ENCODE measurements at regions not wholly inside any gene's neighbourhood (a gene's known extent, or its start where the extent isn't known, plus 50 kb on each side); places are given as distances from the start of the nearest gene placed in this dataset.

DNA sequence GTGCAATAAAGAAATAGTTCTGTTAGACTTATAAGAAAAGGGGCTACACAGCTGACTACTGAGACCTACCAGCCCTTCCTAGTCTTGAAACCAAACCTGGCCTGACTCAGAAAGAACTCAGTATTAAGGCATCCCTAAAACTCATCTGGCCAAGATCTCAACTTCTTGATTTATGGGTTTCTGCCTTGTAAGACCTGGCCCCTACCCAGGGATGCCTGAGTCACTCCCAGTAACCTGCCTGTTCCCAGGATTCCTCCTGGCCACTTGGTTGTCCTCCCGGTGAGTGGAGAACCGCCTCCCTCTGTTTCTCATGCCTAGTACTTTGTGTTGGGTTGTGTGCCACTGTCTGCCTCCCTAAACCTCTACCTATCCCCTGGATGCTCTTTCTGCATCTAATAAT lies 189.4 kb upstream of the PREP start:
- no peak overlapping the region for H3K4me3 Mint-ChIP-seq

DNA sequence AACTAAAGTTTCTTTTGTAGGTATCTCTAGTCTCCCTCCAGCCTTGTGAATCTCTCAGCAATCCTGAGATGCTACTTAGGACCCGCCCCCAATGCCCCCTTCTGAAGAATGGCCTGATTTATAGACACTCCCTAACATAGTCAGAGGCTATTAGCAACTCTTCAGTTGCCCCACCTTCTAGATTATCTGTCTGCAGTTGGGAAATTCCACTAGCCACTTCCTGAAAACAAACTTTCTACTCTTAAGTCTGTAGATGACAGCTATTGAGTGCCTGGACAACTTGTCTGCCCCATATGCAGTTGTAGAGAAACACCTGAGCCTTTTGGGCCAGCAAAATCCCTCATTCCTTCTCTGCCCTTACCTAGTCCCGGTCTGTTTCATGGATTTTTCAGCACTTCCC lies 188.2 kb upstream of the PREP start:
- Histone ChIP-seq H3K4me1 (ENCODE audit: control insufficient read depth in 1 of 2, insufficient read depth in 2 of 2, low read length in 2 of 2) (peaks cover 34 to 49% of the 10 kb centered on the region in 2 donors), H3K4me2 (replicated peaks; ENCODE audit: extremely low read depth, low read length, poor library complexity, severe bottlenecking) (no peak overlapping the region), H3K9ac (ENCODE audit: insufficient read depth, low read length, poor library complexity, severe bottlenecking) (no peak overlapping the region), H3K79me2 (ENCODE audit: insufficient read depth, low read length) (no peaks in the 10 kb centered on the region), H2AFZ (ENCODE audit: insufficient read depth, low read depth, low read length, poor library complexity, severe bottlenecking) (peak overlapping the region; percentile 12), H3K27me3 (ENCODE audit: control insufficient read depth in 2 of 2, insufficient read depth in 2 of 2, low read length in 2 of 2) (no peaks in the 10 kb centered on the region), H3K9me3 (replicated peaks in 1 of 2; ENCODE audit: control insufficient read depth in 1 of 2, insufficient read depth in 1 of 2, low read length in 2 of 2) (no peaks in the 10 kb centered on the region), H3K4me3 (replicated peaks in 1 of 3; ENCODE audit: low read depth in 2 of 3, low read length in 3 of 3) (no peak overlapping the region), H3K36me3 (replicated peaks in 1 of 2; ENCODE audit: control insufficient read depth in 1 of 2, insufficient read depth in 2 of 2, low read length in 2 of 2) (no peaks in the 10 kb centered on the region), H3K27ac (ENCODE audit: low read depth in 1 of 2, low read length in 2 of 2) (peak overlapping the region; percentile 9 to 60), H4K20me1 (ENCODE audit: insufficient read depth, low read length) (no peaks in the 10 kb centered on the region)
- Mint-ChIP-seq H3K4me1 (peaks cover 38% of the 10 kb centered on the region), H3K27ac (peak overlapping the region; percentile 55 to 92 (median 64)), H3K36me3 (no peaks in the 10 kb centered on the region), H3K4me3 (no peak overlapping the region), H3K9me3 (peaks cover 0 to 2% (median 0%) of the 10 kb centered on the region in 7 donors), H3K27me3 (ENCODE audit: low read depth in 3 of 3) (peaks cover 0 to 4% (median 3%) of the 10 kb centered on the region in 3 donors)
- intact Hi-C loops (cut with micrococcal nuclease): no loop called here
- WGBS (ENCODE audit: insufficient coverage): 86% methylated on average over 1 of the region's 2 CpGs
- TF ChIP-seq, protein P1, sequence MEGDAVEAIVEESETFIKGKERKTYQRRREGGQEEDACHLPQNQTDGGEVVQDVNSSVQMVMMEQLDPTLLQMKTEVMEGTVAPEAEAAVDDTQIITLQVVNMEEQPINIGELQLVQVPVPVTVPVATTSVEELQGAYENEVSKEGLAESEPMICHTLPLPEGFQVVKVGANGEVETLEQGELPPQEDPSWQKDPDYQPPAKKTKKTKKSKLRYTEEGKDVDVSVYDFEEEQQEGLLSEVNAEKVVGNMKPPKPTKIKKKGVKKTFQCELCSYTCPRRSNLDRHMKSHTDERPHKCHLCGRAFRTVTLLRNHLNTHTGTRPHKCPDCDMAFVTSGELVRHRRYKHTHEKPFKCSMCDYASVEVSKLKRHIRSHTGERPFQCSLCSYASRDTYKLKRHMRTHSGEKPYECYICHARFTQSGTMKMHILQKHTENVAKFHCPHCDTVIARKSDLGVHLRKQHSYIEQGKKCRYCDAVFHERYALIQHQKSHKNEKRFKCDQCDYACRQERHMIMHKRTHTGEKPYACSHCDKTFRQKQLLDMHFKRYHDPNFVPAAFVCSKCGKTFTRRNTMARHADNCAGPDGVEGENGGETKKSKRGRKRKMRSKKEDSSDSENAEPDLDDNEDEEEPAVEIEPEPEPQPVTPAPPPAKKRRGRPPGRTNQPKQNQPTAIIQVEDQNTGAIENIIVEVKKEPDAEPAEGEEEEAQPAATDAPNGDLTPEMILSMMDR (IDR thresholded peaks at IDR 0.05): no peak
- peak; percentile 66 to 87 (median 83) for DNase-seq

More for the DNA sequence above, 189.4 kb upstream of the PREP start:
- peaks cover 38% of the 10 kb centered on the region for H3K4me1 Mint-ChIP-seq
- Histone ChIP-seq H3K36me3 (replicated peaks in 1 of 2; ENCODE audit: control insufficient read depth in 1 of 2, insufficient read depth in 2 of 2, low read length in 2 of 2) (no peaks in the 10 kb centered on the region), H3K79me2 (ENCODE audit: insufficient read depth, low read length) (no peaks in the 10 kb centered on the region), H3K4me2 (replicated peaks; ENCODE audit: extremely low read depth, low read length, poor library complexity, severe bottlenecking) (no peak overlapping the region), H3K4me3 (replicated peaks in 1 of 3; ENCODE audit: low read depth in 2 of 3, low read length in 3 of 3) (no peak overlapping the region), H3K27me3 (ENCODE audit: control insufficient read depth in 2 of 2, insufficient read depth in 2 of 2, low read length in 2 of 2) (no peaks in the 10 kb centered on the region), H3K9ac (ENCODE audit: insufficient read depth, low read length, poor library complexity, severe bottlenecking) (no peak overlapping the region), H4K20me1 (ENCODE audit: insufficient read depth, low read length) (no peaks in the 10 kb centered on the region), H3K27ac (ENCODE audit: low read depth in 1 of 2, low read length in 2 of 2) (peak overlapping the region in 1 of 2 donors; percentile 2), H2AFZ (ENCODE audit: insufficient read depth, low read depth, low read length, poor library complexity, severe bottlenecking) (no peak overlapping the region), H3K9me3 (replicated peaks in 1 of 2; ENCODE audit: control insufficient read depth in 1 of 2, insufficient read depth in 1 of 2, low read length in 2 of 2) (no peaks in the 10 kb centered on the region), H3K4me1 (ENCODE audit: control insufficient read depth in 1 of 2, insufficient read depth in 2 of 2, low read length in 2 of 2) (peaks cover 34 to 49% of the 10 kb centered on the region in 2 donors)
- H3K9me3 Mint-ChIP-seq: peaks cover 0 to 2% (median 0%) of the 10 kb centered on the region in 7 donors
- intact Hi-C loops (cut with micrococcal nuclease): no loop called here
- no peaks in the 10 kb centered on the region for H3K36me3 Mint-ChIP-seq
- TF ChIP-seq, protein P1 (IDR thresholded peaks at IDR 0.05): no peak
- peaks cover 0 to 2% (median 0%) of the 10 kb centered on the region in 3 donors for H3K27me3 Mint-ChIP-seq (ENCODE audit: low read depth in 3 of 3)
- peak in 1 of 3 donors; percentile 18 for DNase-seq
- H3K27ac Mint-ChIP-seq: peak overlapping the region in 2 of 7 donors; percentile 5 to 87
- no CpG with 5 or more reads among the region's 2 CpGs for WGBS (ENCODE audit: insufficient coverage)
